Caco-2 (cell line): ENCODE measurements at regions not wholly inside any gene's neighbourhood (a gene's known extent, or its start where the extent isn't known, plus 50 kb on each side); places are given as distances from the start of the nearest gene placed in this dataset.

Experiments used
- BruUV-seq: library from RNA; stranded (reverse); fragments of 400-500 nt; replicated peaks from 2 replicates; lab custom pipeline; 2021; lab: Mats Ljungman, UMichigan
- CTCF ChIA-PET: fragments of 300-600 bp; sonication (Branson Sonifier 250); formaldehyde crosslinking; loops from one replicate; lab custom pipeline; 2022; ENCODE audit warnings: antibody characterized with exemption; lab: Charles Lee
- POLR2A ChIA-PET: fragments of 300-600 bp; sonication (Branson Sonifier 250); formaldehyde crosslinking; loops from one replicate; lab custom pipeline; 2022; ENCODE audit warnings: antibody characterized with exemption; lab: Charles Lee
- DNase-seq, 2 experiments: peaks; one replicate each; pipeline versions ENCODE4 v3.0.0 to v3.0.0-alpha.2; 2020 to 2022
- H3K27me3 ChIP-seq: replicated peaks from 2 replicates; pipeline ENCODE4 v1.6.0; 2011; ENCODE audit warnings: low read length; ENCODE audit not compliant: control insufficient read depth, insufficient read depth
- H3K36me3 ChIP-seq: 2 replicates; pipeline ENCODE4 v1.5.1; 2011; ENCODE audit warnings: low read length; ENCODE audit not compliant: control insufficient read depth, insufficient read depth
- H3K4me1 ChIP-seq: fragments of 250-450 bp; sonication (Bioruptor Pico); 2 replicates; pipeline ENCODE4 v1.5.1; 2020; ENCODE audit warnings: mild to moderate bottlenecking
- H3K4me3 ChIP-seq: 2 replicates; pipeline ENCODE4 v1.5.1; 2011; ENCODE audit warnings: low read depth, mild to moderate bottlenecking, control low read depth, low read length
- H3K9me3 ChIP-seq: fragments of 250-450 bp; sonication (Bioruptor Pico); 2 replicates; pipeline ENCODE4 v1.5.1; 2020; ENCODE audit warnings: mild to moderate bottlenecking, moderate library complexity
- H3K27ac Mint-ChIP-seq: one replicate; pipeline ENCODE4 v1.8.0; 2022; ENCODE audit warnings: mixed read lengths; ENCODE audit not compliant: unreplicated experiment
- H3K27me3 Mint-ChIP-seq: one replicate; pipeline ENCODE4 v1.8.0; 2022; ENCODE audit warnings: mixed read lengths; ENCODE audit not compliant: insufficient read depth, unreplicated experiment
- H3K36me3 Mint-ChIP-seq: one replicate; pipeline ENCODE4 v1.8.0; 2022; ENCODE audit warnings: mild to moderate bottlenecking, mixed read lengths; ENCODE audit not compliant: insufficient read depth, unreplicated experiment
- H3K4me1 Mint-ChIP-seq: one replicate; pipeline ENCODE4 v1.8.0; 2022; ENCODE audit warnings: low read depth, mixed read lengths; ENCODE audit not compliant: unreplicated experiment
- H3K4me3 Mint-ChIP-seq: one replicate; pipeline ENCODE4 v1.8.0; 2022; ENCODE audit warnings: mild to moderate bottlenecking, moderate library complexity, mixed read lengths; ENCODE audit not compliant: unreplicated experiment
- H3K9me3 Mint-ChIP-seq: one replicate; pipeline ENCODE4 v1.8.0; 2022; ENCODE audit warnings: mixed read lengths; ENCODE audit not compliant: unreplicated experiment
- CTCF ChIP-seq, 2 experiments: fragments of 200-600 bp in 1 of 2; IDR thresholded peaks; 1 replicate in 1 of 2; 2 replicates in 1 of 2; pipeline versions ENCODE4 v1.5.1 to v1.8.0; 2011 to 2022; ENCODE audit warnings: antibody characterized with exemption in 1 of 2, control low read depth in 1 of 2, inconsistent platforms in 1 of 2, low read depth in 1 of 2, low read length in 1 of 2, mild to moderate bottlenecking in 1 of 2, moderate library complexity in 1 of 2; ENCODE audit not compliant: insufficient read depth in 1 of 2, severe bottlenecking in 1 of 2, unreplicated experiment in 1 of 2
- intact Hi-C: fragments of 100-400 bp; cut with micrococcal nuclease; formaldehyde crosslinking; loops from one replicate; pipeline ENCODE4 v1.10.0; 2022; ENCODE audit not compliant: unreplicated experiment

DNA sequence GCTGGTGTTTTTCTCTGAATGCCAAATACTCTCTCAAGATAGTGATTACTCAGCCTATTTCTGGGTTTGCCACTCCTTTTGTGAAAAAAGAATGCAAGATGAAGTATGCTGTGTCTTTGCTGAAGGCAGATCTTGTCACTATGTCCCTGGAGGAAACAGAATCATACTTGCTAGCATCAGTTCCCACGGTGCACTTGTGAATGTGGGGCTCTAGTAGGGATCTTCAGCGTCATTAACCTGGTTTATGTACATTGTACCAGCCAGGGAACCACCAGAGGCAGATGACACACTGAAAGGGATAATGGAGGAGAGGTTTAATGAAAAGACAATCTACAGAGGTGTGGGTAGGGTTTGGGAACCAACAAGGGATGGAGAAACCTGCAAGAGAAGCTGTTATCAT lies 131.0 kb upstream of the CXCR4 start:
- no peaks in the 10 kb centered on the region; the same call in 1 of the 2 replicates for H3K27me3 ChIP-seq
- no peaks in the 10 kb centered on the region for H3K4me1 ChIP-seq
- no TSS peak for BruUV-seq
- no peaks in the 10 kb centered on the region for H3K9me3 ChIP-seq
- no peak for TF ChIP-seq CTCF (IDR thresholded peaks at IDR 0.05; ENCODE audit: insufficient read depth in 1 of 2, low read depth in 1 of 2, low read length in 1 of 2, severe bottlenecking in 1 of 2, unreplicated experiment in 1 of 2)
- CTCF ChIA-PET, result interaction anchor here (0.6 kb wide), 1 partner anchor 156 kb away, joined by 3 read pairs; no protein-coding TSS in a partner anchor
- no peak overlapping the region for H3K27ac Mint-ChIP-seq
- no peak for DNase-seq
- POLR2A ChIA-PET, result no interaction called here
- H3K4me3 Mint-ChIP-seq, result no peak overlapping the region
- no peaks in the 10 kb centered on the region for H3K36me3 Mint-ChIP-seq
- no peaks in the 10 kb centered on the region for H3K36me3 ChIP-seq
- no peak overlapping the region for H3K4me3 ChIP-seq
- H3K27me3 Mint-ChIP-seq, result peaks cover 5% of the 10 kb centered on the region
- intact Hi-C loops, result no loop called here
- H3K9me3 Mint-ChIP-seq, result no peaks in the 10 kb centered on the region
- no peaks in the 10 kb centered on the region for H3K4me1 Mint-ChIP-seq

DNA sequence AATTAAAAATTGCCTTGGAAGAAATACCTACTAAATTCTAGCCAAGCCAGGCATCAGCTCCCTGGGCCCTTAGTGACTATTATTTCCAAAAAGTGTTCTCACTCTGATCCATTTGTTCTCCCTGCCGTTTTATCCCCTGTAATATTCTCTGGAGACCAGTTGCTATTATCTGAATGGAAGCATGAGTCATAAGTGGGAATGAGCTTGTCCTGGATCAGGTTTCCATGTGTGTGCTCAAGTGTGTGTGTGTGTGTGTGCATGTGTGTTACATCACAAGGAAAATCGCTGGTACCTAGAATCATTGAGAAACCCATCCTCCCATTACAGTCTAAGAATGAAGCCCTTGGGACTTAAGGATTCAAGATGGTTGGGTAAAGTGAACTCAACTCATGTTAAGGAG lies 130.3 kb upstream of the CXCR4 start:
- DNase-seq, result no peak
- H3K4me3 Mint-ChIP-seq, result no peak overlapping the region
- Histone ChIP-seq H3K4me1 (no peaks in the 10 kb centered on the region), H3K36me3 (no peaks in the 10 kb centered on the region), H3K4me3 (no peak overlapping the region), H3K9me3 (no peaks in the 10 kb centered on the region), H3K27me3 (no peaks in the 10 kb centered on the region; the same call in 1 of the 2 replicates)
- TF ChIP-seq CTCF (IDR thresholded peaks at IDR 0.05; ENCODE audit: insufficient read depth in 1 of 2, low read depth in 1 of 2, low read length in 1 of 2, severe bottlenecking in 1 of 2, unreplicated experiment in 1 of 2), result no peak
- no peaks in the 10 kb centered on the region for H3K36me3 Mint-ChIP-seq
- POLR2A ChIA-PET, result no interaction called here
- no peaks in the 10 kb centered on the region for H3K9me3 Mint-ChIP-seq
- peaks cover 5% of the 10 kb centered on the region for H3K27me3 Mint-ChIP-seq
- H3K4me1 Mint-ChIP-seq, result no peaks in the 10 kb centered on the region
- CTCF ChIA-PET, result interaction anchor here (0.6 kb wide), 1 partner anchor 156 kb away, joined by 3 read pairs; no protein-coding TSS in a partner anchor
- H3K27ac Mint-ChIP-seq, result no peak overlapping the region
- intact Hi-C loops, result no loop called here
- BruUV-seq, result no TSS peak

GRCh38 chr2:136247204-136247950 lies 129.4 kb upstream of the CXCR4 start:
- no peaks in the 10 kb centered on the region; the same call in 1 of the 2 replicates for H3K27me3 ChIP-seq
- no peak overlapping the region for H3K4me3 ChIP-seq
- ChIA-PET CTCF (no interaction called here), POLR2A (no interaction called here)
- no peaks in the 10 kb centered on the region for H3K4me1 Mint-ChIP-seq
- no peak for TF ChIP-seq CTCF (IDR thresholded peaks at IDR 0.05; ENCODE audit: insufficient read depth in 1 of 2, low read depth in 1 of 2, low read length in 1 of 2, severe bottlenecking in 1 of 2, unreplicated experiment in 1 of 2)
- H3K9me3 ChIP-seq, result no peaks in the 10 kb centered on the region
- H3K4me1 ChIP-seq, result no peaks in the 10 kb centered on the region
- H3K36me3 ChIP-seq, result no peaks in the 10 kb centered on the region
- H3K36me3 Mint-ChIP-seq, result no peaks in the 10 kb centered on the region
- no peaks in the 10 kb centered on the region for H3K9me3 Mint-ChIP-seq
- H3K27ac Mint-ChIP-seq, result no peak overlapping the region
- H3K27me3 Mint-ChIP-seq, result peaks cover 5% of the 10 kb centered on the region
- no peak overlapping the region for H3K4me3 Mint-ChIP-seq
- intact Hi-C loops, result no loop called here
- BruUV-seq, result no TSS peak
- no peak for DNase-seq
